ENCODE measurements at regions not wholly inside any gene's neighbourhood (a gene's known extent, or its start where the extent isn't known, plus 50 kb on each side); places are given as distances from the start of the nearest gene placed in this dataset.

DNA sequence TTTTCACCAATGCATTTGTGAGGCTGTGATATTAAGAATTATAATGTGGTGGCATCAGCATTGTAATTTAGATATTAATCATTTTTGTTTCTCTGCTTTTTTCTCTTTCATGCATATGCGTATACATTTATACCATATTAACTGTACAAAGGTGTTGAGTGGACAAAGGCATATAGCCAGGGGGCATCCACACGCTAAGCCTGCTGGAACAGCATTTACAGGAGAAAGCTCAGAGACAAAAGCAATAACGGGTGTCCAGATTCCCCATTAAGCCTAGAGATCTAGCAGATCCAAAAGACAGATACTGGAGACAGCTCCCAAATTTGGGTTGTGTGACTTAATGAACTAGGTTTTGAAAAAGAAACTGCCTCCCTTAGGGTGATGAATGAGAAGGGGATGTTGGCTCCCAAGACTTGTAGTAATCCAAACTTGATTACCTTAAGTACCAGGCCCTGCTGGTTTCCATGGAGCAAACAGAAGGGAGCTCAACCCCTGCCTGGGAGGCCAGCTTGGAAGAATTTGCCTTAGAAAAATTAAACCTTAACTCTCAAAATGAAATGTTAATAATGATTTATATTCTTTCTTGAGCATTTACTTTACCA, 181.9 kb downstream of the SLC6A15 start:
- Histone ChIP-seq H3K4me3 (no peak overlapping the region), H3K27ac (no peak overlapping the region), H3K9me3 (no peaks in the 10 kb centered on the region), H3K4me1 (no peaks in the 10 kb centered on the region), H3K36me3 (no peaks in the 10 kb centered on the region), H3K27me3 (no peaks in the 10 kb centered on the region)
- WGBS, 2 donors = 62 to 64% methylated on average over 3 of the region's 3 CpGs
- TF ChIP-seq, protein P1, sequence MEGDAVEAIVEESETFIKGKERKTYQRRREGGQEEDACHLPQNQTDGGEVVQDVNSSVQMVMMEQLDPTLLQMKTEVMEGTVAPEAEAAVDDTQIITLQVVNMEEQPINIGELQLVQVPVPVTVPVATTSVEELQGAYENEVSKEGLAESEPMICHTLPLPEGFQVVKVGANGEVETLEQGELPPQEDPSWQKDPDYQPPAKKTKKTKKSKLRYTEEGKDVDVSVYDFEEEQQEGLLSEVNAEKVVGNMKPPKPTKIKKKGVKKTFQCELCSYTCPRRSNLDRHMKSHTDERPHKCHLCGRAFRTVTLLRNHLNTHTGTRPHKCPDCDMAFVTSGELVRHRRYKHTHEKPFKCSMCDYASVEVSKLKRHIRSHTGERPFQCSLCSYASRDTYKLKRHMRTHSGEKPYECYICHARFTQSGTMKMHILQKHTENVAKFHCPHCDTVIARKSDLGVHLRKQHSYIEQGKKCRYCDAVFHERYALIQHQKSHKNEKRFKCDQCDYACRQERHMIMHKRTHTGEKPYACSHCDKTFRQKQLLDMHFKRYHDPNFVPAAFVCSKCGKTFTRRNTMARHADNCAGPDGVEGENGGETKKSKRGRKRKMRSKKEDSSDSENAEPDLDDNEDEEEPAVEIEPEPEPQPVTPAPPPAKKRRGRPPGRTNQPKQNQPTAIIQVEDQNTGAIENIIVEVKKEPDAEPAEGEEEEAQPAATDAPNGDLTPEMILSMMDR (IDR thresholded peaks at IDR 0.05) = no peak
- TF ChIP-seq EP300 (IDR thresholded peaks at IDR 0.05) (no peak), POLR2A (IDR thresholded peaks at IDR 0.05) (no peak)
- DNase-seq (ENCODE audit: low spot score in 2 of 2) = no peak

DNA sequence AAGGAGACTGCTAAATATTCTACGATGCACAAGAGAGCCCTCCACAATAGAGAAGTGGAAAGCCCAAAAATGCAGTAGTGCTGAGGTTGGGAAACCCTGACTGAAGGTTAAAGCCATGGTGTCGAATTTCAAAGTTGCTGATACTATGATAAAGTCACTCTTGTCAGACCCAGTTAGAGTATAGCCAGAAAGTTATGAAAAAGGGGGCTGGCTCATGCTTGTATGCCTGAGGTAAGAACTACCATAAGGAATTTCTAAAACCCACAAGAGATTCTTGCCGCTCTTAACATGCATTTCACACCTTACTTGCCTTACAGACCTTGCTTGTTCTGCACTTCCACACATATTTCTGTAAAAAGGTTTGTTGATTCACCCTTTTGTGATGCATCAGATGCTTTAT, 184.6 kb downstream of the SLC6A15 start:
- WGBS, 2 donors = 66 to 70% methylated on average over 3 of the region's 3 CpGs

GRCh38 chr12:84726780-84727179, 185.8 kb downstream of the SLC6A15 start:
- no peak for DNase-seq (ENCODE audit: low spot score in 2 of 2)
- Histone ChIP-seq H3K4me1 (no peaks in the 10 kb centered on the region), H3K36me3 (no peaks in the 10 kb centered on the region), H3K27me3 (no peaks in the 10 kb centered on the region), H3K9me3 (no peaks in the 10 kb centered on the region), H3K4me3 (no peak overlapping the region), H3K27ac (no peak overlapping the region)
- 80 to 83% methylated on average over 2 of the region's 2 CpGs for WGBS, 2 donors
- TF ChIP-seq EP300 (IDR thresholded peaks at IDR 0.05) (no peak), POLR2A (IDR thresholded peaks at IDR 0.05) (no peak)
- TF ChIP-seq, protein P1 (IDR thresholded peaks at IDR 0.05) = no peak

More for the DNA sequence above, 184.6 kb downstream of the SLC6A15 start:
- H3K4me1 ChIP-seq = no peaks in the 10 kb centered on the region
- no peaks in the 10 kb centered on the region for H3K9me3 ChIP-seq
- H3K27ac ChIP-seq = no peak overlapping the region
- no peaks in the 10 kb centered on the region for H3K36me3 ChIP-seq
- TF ChIP-seq POLR2A (IDR thresholded peaks at IDR 0.05) (no peak), EP300 (IDR thresholded peaks at IDR 0.05) (no peak)
- TF ChIP-seq, protein P1 (IDR thresholded peaks at IDR 0.05) = no peak
- no peak for DNase-seq (ENCODE audit: low spot score in 2 of 2)
- no peaks in the 10 kb centered on the region for H3K27me3 ChIP-seq
- H3K4me3 ChIP-seq = no peak overlapping the region

GRCh38 chr12:84723988-84724387, 188.6 kb downstream of the SLC6A15 start:
- WGBS, 2 donors = 39 to 40% methylated on average over 2 of the region's 2 CpGs
- Histone ChIP-seq H3K36me3 (no peaks in the 10 kb centered on the region), H3K9me3 (no peaks in the 10 kb centered on the region), H3K27me3 (no peaks in the 10 kb centered on the region), H3K4me3 (no peak overlapping the region), H3K27ac (no peak overlapping the region), H3K4me1 (no peaks in the 10 kb centered on the region)
- no peak for DNase-seq (ENCODE audit: low spot score in 2 of 2)
- no peak for TF ChIP-seq EP300 (IDR thresholded peaks at IDR 0.05)
- TF ChIP-seq, protein P1 (IDR thresholded peaks at IDR 0.05) = no peak
- TF ChIP-seq POLR2A (IDR thresholded peaks at IDR 0.05) = no peak

GRCh38 chr12:84719997-84720396, 192.6 kb downstream of the SLC6A15 start:
- Histone ChIP-seq H3K4me1 (no peaks in the 10 kb centered on the region), H3K9me3 (no peaks in the 10 kb centered on the region), H3K4me3 (no peak overlapping the region), H3K36me3 (no peaks in the 10 kb centered on the region), H3K27ac (no peak overlapping the region), H3K27me3 (no peaks in the 10 kb centered on the region)
- 78 to 81% methylated on average over 1 of the region's 1 CpG for WGBS, 2 donors
- no peak for DNase-seq (ENCODE audit: low spot score in 2 of 2)
- TF ChIP-seq, protein P1 (IDR thresholded peaks at IDR 0.05) = no peak
- no peak for TF ChIP-seq EP300 (IDR thresholded peaks at IDR 0.05)
- no peak for TF ChIP-seq POLR2A (IDR thresholded peaks at IDR 0.05)
